H9 (cell line): ENCODE measurements at regions not wholly inside any gene's neighbourhood (a gene's known extent, or its start where the extent isn't known, plus 50 kb on each side); places are given as distances from the start of the nearest gene placed in this dataset.

Source experiments
- DNase-seq: peaks from one replicate; pipeline ENCODE4 v3.0.0-alpha.2; 2017
- H2AFZ ChIP-seq: one replicate; pipeline ENCODE4 v1.6.1; 2013; ENCODE audit warnings: mild to moderate bottlenecking, low read length, control low read depth, moderate library complexity
- H2AK5ac ChIP-seq: 2 replicates; pipeline ENCODE4 v1.6.1; 2013; ENCODE audit warnings: low read length, control low read depth, mixed read lengths; ENCODE audit not compliant: insufficient read length
- H2BK120ac ChIP-seq: one replicate; pipeline ENCODE4 v1.6.1; 2013; ENCODE audit warnings: low read depth, mild to moderate bottlenecking, low read length, control low read depth, inconsistent platforms; ENCODE audit not compliant: poor library complexity, severe bottlenecking
- H2BK12ac ChIP-seq: 2 replicates; pipeline ENCODE4 v1.6.1; 2013; ENCODE audit warnings: low read length, control low read depth, mixed read lengths, low read depth; ENCODE audit not compliant: insufficient read length
- H2BK15ac ChIP-seq: 2 replicates; pipeline ENCODE4 v1.6.1; 2013; ENCODE audit warnings: low read depth, low read length, control low read depth
- H2BK20ac ChIP-seq: one replicate; pipeline ENCODE4 v1.6.1; 2013; ENCODE audit warnings: low read depth, mild to moderate bottlenecking, low read length, control low read depth, inconsistent platforms; ENCODE audit not compliant: poor library complexity, severe bottlenecking
- H2BK5ac ChIP-seq: 2 replicates; pipeline ENCODE4 v1.6.1; 2013; ENCODE audit warnings: low read length, control low read depth, mixed read lengths; ENCODE audit not compliant: insufficient read length
- H3K14ac ChIP-seq: 2 replicates; pipeline ENCODE4 v1.6.1; 2013; ENCODE audit warnings: low read length, control low read depth; ENCODE audit not compliant: insufficient read depth
- H3K18ac ChIP-seq: 2 replicates; pipeline ENCODE4 v1.6.1; 2013; ENCODE audit warnings: low read depth, mild to moderate bottlenecking, mixed read lengths, low read length, control low read depth; ENCODE audit not compliant: insufficient read length
- H3K23ac ChIP-seq: 2 replicates; pipeline ENCODE4 v1.6.1; 2013; ENCODE audit warnings: low read length, control low read depth, mixed read lengths, low read depth; ENCODE audit not compliant: insufficient read length
- H3K23me2 ChIP-seq: 2 replicates; pipeline ENCODE4 v1.6.1; 2013; ENCODE audit warnings: low read depth, mild to moderate bottlenecking, mixed read lengths, low read length, control low read depth; ENCODE audit not compliant: insufficient read length, poor library complexity, severe bottlenecking
- H3K27ac ChIP-seq: 2 replicates; pipeline ENCODE4 v1.5.1; 2013; ENCODE audit warnings: low read length, control low read depth, mixed read lengths, low read depth; ENCODE audit not compliant: insufficient read length
- H3K27me3 ChIP-seq: 2 replicates; pipeline ENCODE4 v1.6.1; 2013; ENCODE audit warnings: low read length, control low read depth, inconsistent platforms; ENCODE audit not compliant: insufficient read depth
- H3K4ac ChIP-seq: 2 replicates; pipeline ENCODE4 v1.6.1; 2013; ENCODE audit warnings: low read depth, mild to moderate bottlenecking, control low read depth, inconsistent platforms, low read length, moderate library complexity
- H3K4me1 ChIP-seq: 2 replicates; pipeline ENCODE4 v1.6.1; 2013; ENCODE audit warnings: low read length, control low read depth, inconsistent platforms; ENCODE audit not compliant: insufficient read depth
- H3K4me2 ChIP-seq: 2 replicates; pipeline ENCODE4 v1.6.1; 2013; ENCODE audit warnings: low read length, control low read depth, mixed read lengths; ENCODE audit not compliant: insufficient read length, insufficient read depth
- H3K56ac ChIP-seq: 2 replicates; pipeline ENCODE4 v1.6.1; 2013; ENCODE audit warnings: low read depth, mild to moderate bottlenecking, mixed read lengths, low read length, control low read depth; ENCODE audit not compliant: insufficient read length
- H3K79me1 ChIP-seq: 2 replicates; pipeline ENCODE4 v1.6.1; 2013; ENCODE audit warnings: low read depth, mild to moderate bottlenecking, moderate library complexity, low read length, control low read depth, inconsistent platforms; ENCODE audit not compliant: insufficient read depth, poor library complexity, severe bottlenecking
- H3K79me2 ChIP-seq: 2 replicates; pipeline ENCODE4 v1.6.1; 2013; ENCODE audit warnings: low read length, control low read depth, inconsistent platforms; ENCODE audit not compliant: insufficient read depth
- H3K9ac ChIP-seq: 2 replicates; pipeline ENCODE4 v1.6.1; 2013; ENCODE audit warnings: low read length, control low read depth, mixed read lengths; ENCODE audit not compliant: insufficient read length; ENCODE audit errors: extremely low read depth
- H3K9me3 ChIP-seq: one replicate; pipeline ENCODE4 v1.6.1; 2013; ENCODE audit warnings: low read depth, low read length, inconsistent platforms; ENCODE audit not compliant: control insufficient read depth
- H3T11ph ChIP-seq: one replicate; pipeline ENCODE4 v1.6.1; 2013; ENCODE audit warnings: mild to moderate bottlenecking, low read length, control low read depth, inconsistent platforms
- H4K20me1 ChIP-seq: one replicate; pipeline ENCODE4 v1.6.1; 2013; ENCODE audit not compliant: control insufficient read depth, insufficient read length, insufficient read depth
- H4K5ac ChIP-seq: 2 replicates; pipeline ENCODE4 v1.6.1; 2013; ENCODE audit warnings: low read depth, mild to moderate bottlenecking, mixed read lengths, low read length, control low read depth; ENCODE audit not compliant: insufficient read length
- H4K8ac ChIP-seq: replicated peaks from 2 replicates; pipeline ENCODE4 v1.6.1; 2013; ENCODE audit warnings: low read length, control low read depth, mixed read lengths, low read depth; ENCODE audit not compliant: insufficient read length
- H4K91ac ChIP-seq: 2 replicates; pipeline ENCODE4 v1.6.1; 2013; ENCODE audit warnings: low read depth, mild to moderate bottlenecking, moderate library complexity, mixed read lengths, low read length, control low read depth; ENCODE audit not compliant: insufficient read length
- H3K27ac Mint-ChIP-seq, 3 experiments: 2 replicates in 2 of 3; 3 replicates in 1 of 3; pipeline ENCODE4 v1.8.0; 2020 to 2021; ENCODE audit warnings: mixed read lengths in 3 of 3, mild to moderate bottlenecking in 1 of 3, moderate library complexity in 1 of 3
- H3K27me3 Mint-ChIP-seq: 2 replicates; pipeline ENCODE4 v1.8.0; 2021; ENCODE audit warnings: low read depth, mild to moderate bottlenecking, moderate library complexity, mixed read lengths
- H3K36me3 Mint-ChIP-seq, 3 experiments: 2 replicates in 2 of 3; 3 replicates in 1 of 3; pipeline ENCODE4 v1.8.0; 2020 to 2021; ENCODE audit warnings: low read depth in 3 of 3, mixed read lengths in 3 of 3; ENCODE audit not compliant: insufficient read depth in 1 of 3
- H3K4me1 Mint-ChIP-seq, 2 experiments: 2 replicates each; pipeline ENCODE4 v1.8.0; 2020; ENCODE audit warnings: mixed read lengths in 2 of 2
- H3K4me3 Mint-ChIP-seq, 2 experiments: 2 replicates in 1 of 2; 3 replicates in 1 of 2; pipeline ENCODE4 v1.8.0; 2020 to 2021; ENCODE audit warnings: mild to moderate bottlenecking in 2 of 2, mixed read lengths in 2 of 2, moderate library complexity in 1 of 2
- H3K9me3 Mint-ChIP-seq, 2 experiments: 2 replicates in 1 of 2; 3 replicates in 1 of 2; pipeline ENCODE4 v1.8.0; 2020; ENCODE audit warnings: mild to moderate bottlenecking in 2 of 2, mixed read lengths in 2 of 2, moderate library complexity in 1 of 2
- TF ChIP-seq, protein P1 (sequence below): fragments of 200-600 bp; sonication (generic); conservative IDR thresholded peaks from 3 replicates; pipeline ENCODE4 v1.8.0; 2021; ENCODE audit warnings: antibody characterized with exemption, mild to moderate bottlenecking

DNA sequence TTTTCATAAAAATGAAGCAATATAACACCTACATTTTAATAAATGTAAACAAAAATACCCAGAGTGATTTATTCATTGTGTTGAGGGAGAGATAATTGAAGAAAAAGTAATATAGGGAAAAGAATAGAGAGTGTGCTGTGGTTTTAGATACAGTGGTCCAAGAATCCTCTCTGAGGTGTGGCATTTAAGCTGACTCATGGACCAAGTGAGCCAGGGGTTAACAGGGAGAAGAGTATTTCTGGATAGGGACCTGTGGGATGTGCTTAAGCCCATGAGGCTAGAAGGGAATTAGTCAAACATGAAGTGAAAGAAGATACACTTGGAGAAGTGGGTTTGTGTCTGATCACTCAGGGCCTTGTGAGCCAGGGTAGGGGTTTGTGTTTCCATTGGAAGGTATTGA is 680.7 kb upstream of the GRM7 start:
- H2AK5ac ChIP-seq = no peak overlapping the region
- Mint-ChIP-seq H3K27me3 (no peaks in the 10 kb centered on the region), H3K27ac (no peak overlapping the region; a peak in 3 of 7 replicates), H3K4me1 (peaks cover 9 to 19% of the 10 kb centered on the region in 2 experiments), H3K36me3 (no peaks in the 10 kb centered on the region), H3K9me3 (peaks cover 0 to 2% of the 10 kb centered on the region in 2 experiments; a peak in 2 of 5 replicates), H3K4me3 (no peak overlapping the region)
- no peak overlapping the region for H3T11ph ChIP-seq
- H3K9me3 ChIP-seq = no peaks in the 10 kb centered on the region
- H2BK15ac ChIP-seq = no peak overlapping the region
- DNase-seq = no peak
- H3K27ac ChIP-seq = no peak overlapping the region
- H2BK20ac ChIP-seq = no peak overlapping the region
- H2BK12ac ChIP-seq = no peak overlapping the region
- no peak overlapping the region for H2BK120ac ChIP-seq
- H3K18ac ChIP-seq = no peak overlapping the region
- no peaks in the 10 kb centered on the region for H3K79me2 ChIP-seq
- no peaks in the 10 kb centered on the region for H3K79me1 ChIP-seq
- no peaks in the 10 kb centered on the region for H3K23me2 ChIP-seq
- H3K14ac ChIP-seq = no peak overlapping the region
- TF ChIP-seq, protein P1, sequence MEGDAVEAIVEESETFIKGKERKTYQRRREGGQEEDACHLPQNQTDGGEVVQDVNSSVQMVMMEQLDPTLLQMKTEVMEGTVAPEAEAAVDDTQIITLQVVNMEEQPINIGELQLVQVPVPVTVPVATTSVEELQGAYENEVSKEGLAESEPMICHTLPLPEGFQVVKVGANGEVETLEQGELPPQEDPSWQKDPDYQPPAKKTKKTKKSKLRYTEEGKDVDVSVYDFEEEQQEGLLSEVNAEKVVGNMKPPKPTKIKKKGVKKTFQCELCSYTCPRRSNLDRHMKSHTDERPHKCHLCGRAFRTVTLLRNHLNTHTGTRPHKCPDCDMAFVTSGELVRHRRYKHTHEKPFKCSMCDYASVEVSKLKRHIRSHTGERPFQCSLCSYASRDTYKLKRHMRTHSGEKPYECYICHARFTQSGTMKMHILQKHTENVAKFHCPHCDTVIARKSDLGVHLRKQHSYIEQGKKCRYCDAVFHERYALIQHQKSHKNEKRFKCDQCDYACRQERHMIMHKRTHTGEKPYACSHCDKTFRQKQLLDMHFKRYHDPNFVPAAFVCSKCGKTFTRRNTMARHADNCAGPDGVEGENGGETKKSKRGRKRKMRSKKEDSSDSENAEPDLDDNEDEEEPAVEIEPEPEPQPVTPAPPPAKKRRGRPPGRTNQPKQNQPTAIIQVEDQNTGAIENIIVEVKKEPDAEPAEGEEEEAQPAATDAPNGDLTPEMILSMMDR = no peak
- no peak overlapping the region for H2AFZ ChIP-seq
- no peak overlapping the region for H3K56ac ChIP-seq
- H3K4ac ChIP-seq = no peak overlapping the region
- H4K5ac ChIP-seq = no peak overlapping the region
- H4K20me1 ChIP-seq = no peaks in the 10 kb centered on the region
- H3K4me1 ChIP-seq = no peaks in the 10 kb centered on the region; the same call in 1 of the 2 replicates
- H4K91ac ChIP-seq = no peak overlapping the region
- H3K9ac ChIP-seq = no peak overlapping the region
- no peak overlapping the region for H4K8ac ChIP-seq
- no peak overlapping the region for H3K23ac ChIP-seq
- H3K27me3 ChIP-seq = no peaks in the 10 kb centered on the region
- H3K4me2 ChIP-seq = no peak overlapping the region
- H2BK5ac ChIP-seq = no peak overlapping the region
